ENCODE measurements at regions not wholly inside any gene's neighbourhood (a gene's known extent, or its start where the extent isn't known, plus 50 kb on each side); places are given as distances from the start of the nearest gene placed in this dataset.

GRCh38 chr12:24688601-24689000 lies 260.3 kb downstream of the BCAT1 start:
- DNase-seq (ENCODE audit: insufficient read length, low spot score, missing footprints), result no peak
- Histone ChIP-seq H3K4me3 (ENCODE audit: insufficient read depth, low read length) (no peak overlapping the region), H3K27me3 (ENCODE audit: insufficient read depth, low read length) (peaks cover 11% of the 10 kb centered on the region), H3K4me1 (ENCODE audit: insufficient read depth, low read length) (no peaks in the 10 kb centered on the region), H3K9me3 (ENCODE audit: low read depth, low read length) (no peaks in the 10 kb centered on the region), H2AFZ (ENCODE audit: low read length) (no peak overlapping the region), H3K27ac (ENCODE audit: low read depth, low read length) (no peak overlapping the region), H3K36me3 (ENCODE audit: insufficient read depth, low read length) (no peaks in the 10 kb centered on the region), H4K20me1 (ENCODE audit: insufficient read depth, low read length) (no peaks in the 10 kb centered on the region), H3K79me2 (ENCODE audit: insufficient read depth, low read length) (no peaks in the 10 kb centered on the region), H3K4me2 (ENCODE audit: insufficient read depth, low read length) (no peak overlapping the region)
- TF ChIP-seq CTCF (IDR thresholded peaks at IDR 0.05; ENCODE audit: extremely low read depth, low read depth, low read length), result no peak

GRCh38 chr12:24681570-24681969 lies 267.3 kb downstream of the BCAT1 start:
- Histone ChIP-seq H3K27ac (ENCODE audit: low read depth, low read length) (no peak overlapping the region), H3K4me3 (ENCODE audit: insufficient read depth, low read length) (no peak overlapping the region), H3K36me3 (ENCODE audit: insufficient read depth, low read length) (no peaks in the 10 kb centered on the region), H4K20me1 (ENCODE audit: insufficient read depth, low read length) (no peaks in the 10 kb centered on the region), H2AFZ (ENCODE audit: low read length) (no peak overlapping the region), H3K4me2 (ENCODE audit: insufficient read depth, low read length) (no peak overlapping the region), H3K4me1 (ENCODE audit: insufficient read depth, low read length) (no peaks in the 10 kb centered on the region), H3K27me3 (ENCODE audit: insufficient read depth, low read length) (peaks cover 5% of the 10 kb centered on the region), H3K9me3 (ENCODE audit: low read depth, low read length) (no peaks in the 10 kb centered on the region), H3K79me2 (ENCODE audit: insufficient read depth, low read length) (no peaks in the 10 kb centered on the region)
- TF ChIP-seq CTCF (IDR thresholded peaks at IDR 0.05; ENCODE audit: extremely low read depth, low read depth, low read length), result no peak
- DNase-seq (ENCODE audit: insufficient read length, low spot score, missing footprints), result no peak

GRCh38 chr12:24679126-24679525 lies 269.8 kb downstream of the BCAT1 start:
- Histone ChIP-seq H3K27me3 (ENCODE audit: insufficient read depth, low read length) (peaks cover 5% of the 10 kb centered on the region), H4K20me1 (ENCODE audit: insufficient read depth, low read length) (no peaks in the 10 kb centered on the region), H3K79me2 (ENCODE audit: insufficient read depth, low read length) (no peaks in the 10 kb centered on the region), H3K36me3 (ENCODE audit: insufficient read depth, low read length) (no peaks in the 10 kb centered on the region), H3K9me3 (ENCODE audit: low read depth, low read length) (no peaks in the 10 kb centered on the region), H3K4me1 (ENCODE audit: insufficient read depth, low read length) (no peaks in the 10 kb centered on the region), H3K27ac (ENCODE audit: low read depth, low read length) (no peak overlapping the region), H3K4me2 (ENCODE audit: insufficient read depth, low read length) (no peak overlapping the region), H2AFZ (ENCODE audit: low read length) (no peak overlapping the region), H3K4me3 (ENCODE audit: insufficient read depth, low read length) (no peak overlapping the region)
- DNase-seq (ENCODE audit: insufficient read length, low spot score, missing footprints), result no peak
- no peak for TF ChIP-seq CTCF (IDR thresholded peaks at IDR 0.05; ENCODE audit: extremely low read depth, low read depth, low read length)

GRCh38 chr12:24678436-24678835 lies 270.5 kb downstream of the BCAT1 start:
- H3K4me1 ChIP-seq (ENCODE audit: insufficient read depth, low read length), result no peaks in the 10 kb centered on the region
- no peak overlapping the region for H2AFZ ChIP-seq (ENCODE audit: low read length)
- H3K36me3 ChIP-seq (ENCODE audit: insufficient read depth, low read length), result no peaks in the 10 kb centered on the region
- H3K79me2 ChIP-seq (ENCODE audit: insufficient read depth, low read length), result no peaks in the 10 kb centered on the region
- no peak for DNase-seq (ENCODE audit: insufficient read length, low spot score, missing footprints)
- no peak overlapping the region for H3K4me2 ChIP-seq (ENCODE audit: insufficient read depth, low read length)
- TF ChIP-seq CTCF (IDR thresholded peaks at IDR 0.05; ENCODE audit: extremely low read depth, low read depth, low read length), result no peak
- H3K4me3 ChIP-seq (ENCODE audit: insufficient read depth, low read length), result no peak overlapping the region
- H3K9me3 ChIP-seq (ENCODE audit: low read depth, low read length), result no peaks in the 10 kb centered on the region
- no peak overlapping the region for H3K27ac ChIP-seq (ENCODE audit: low read depth, low read length)
- no peaks in the 10 kb centered on the region for H4K20me1 ChIP-seq (ENCODE audit: insufficient read depth, low read length)
- peaks cover 5% of the 10 kb centered on the region for H3K27me3 ChIP-seq (ENCODE audit: insufficient read depth, low read length)
